Muscle layer of colon (tissue), 2 donors: ENCODE measurements at regions not wholly inside any gene's neighbourhood (a gene's known extent, or its start where the extent isn't known, plus 50 kb on each side); places are given as distances from the start of the nearest gene placed in this dataset.
"Not testable (repeated sequence)": the region's sequence is repeated elsewhere in the genome, so short reads cannot be mapped to it uniquely, and the experiment has no call there.

Experiments
- H3K27ac ChIP-seq: one replicate; pipeline ENCODE4 v1.7.0; 2013; ENCODE audit warnings: low read depth, mild to moderate bottlenecking, low read length, moderate library complexity
- H3K27me3 ChIP-seq, 2 donors: one replicate each; pipeline ENCODE4 v1.7.0; 2013; ENCODE audit warnings: low read length in 2 of 2, mild to moderate bottlenecking in 2 of 2; ENCODE audit not compliant: insufficient read depth in 2 of 2, control insufficient read depth in 1 of 2
- H3K36me3 ChIP-seq: one replicate; pipeline ENCODE4 v1.7.0; 2013; ENCODE audit warnings: mild to moderate bottlenecking, low read length; ENCODE audit not compliant: insufficient read depth
- H3K4me1 ChIP-seq: one replicate; pipeline ENCODE4 v1.7.0; 2013; ENCODE audit warnings: mild to moderate bottlenecking, low read length; ENCODE audit not compliant: insufficient read depth
- H3K4me3 ChIP-seq, 2 donors: one replicate each; pipeline ENCODE4 v1.7.0; 2013; ENCODE audit warnings: low read length in 2 of 2, low read depth in 1 of 2, mild to moderate bottlenecking in 1 of 2, moderate library complexity in 1 of 2
- H3K9ac ChIP-seq: one replicate; pipeline ENCODE4 v1.7.0; 2013; ENCODE audit warnings: low read length
- H3K9me3 ChIP-seq: one replicate; pipeline ENCODE4 v1.7.0; 2013; ENCODE audit warnings: mild to moderate bottlenecking, low read length
- donor health status: abdominal sarcoma.
- donor health status: Adenocarcinoma of cecum.

GRCh38 chr10:36538953-36539586, 586.3 kb upstream of the ANKRD30A start:
- H3K4me3 ChIP-seq: no peak overlapping the region
- no peak overlapping the region for H3K9ac ChIP-seq

GRCh38 chr10:36534471-36535002, 590.9 kb upstream of the ANKRD30A start:
- Histone ChIP-seq H3K27ac (no peak overlapping the region), H3K4me3 (no peak overlapping the region), H3K27me3 (no peaks in the 10 kb centered on the region), H3K9ac (no peak overlapping the region), H3K9me3 (no peaks in the 10 kb centered on the region), H3K36me3 (no peaks in the 10 kb centered on the region), H3K4me1 (no peaks in the 10 kb centered on the region)

More at GRCh38 chr10:36538953-36539586, 586.3 kb upstream of the ANKRD30A start:
- Histone ChIP-seq H3K27me3 (no peaks in the 10 kb centered on the region), H3K27ac (no peak overlapping the region), H3K9me3 (no peaks in the 10 kb centered on the region), H3K4me1 (no peaks in the 10 kb centered on the region), H3K36me3 (no peaks in the 10 kb centered on the region)

GRCh38 chr10:36533861-36534260, 591.5 kb upstream of the ANKRD30A start:
- Histone ChIP-seq H3K4me1 (no peaks in the 10 kb centered on the region), H3K27ac (no peak overlapping the region), H3K36me3 (no peaks in the 10 kb centered on the region), H3K9me3 (no peaks in the 10 kb centered on the region), H3K4me3 (no peak overlapping the region), H3K9ac (no peak overlapping the region), H3K27me3 (no peaks in the 10 kb centered on the region)

- Histone ChIP-seq H3K27ac (no peak overlapping the region), H3K36me3 (no peaks in the 10 kb centered on the region), H3K4me3 (no peak overlapping the region)
These were observed 592.1 kb upstream of the ANKRD30A start for GRCh38 chr10:36533316-36533715.

GRCh38 chr10:36531621-36532020, 593.8 kb upstream of the ANKRD30A start:
- Histone ChIP-seq H3K4me3 (no peak overlapping the region), H3K9me3 (no peaks in the 10 kb centered on the region), H3K27me3 (no peaks in the 10 kb centered on the region), H3K27ac (no peak overlapping the region), H3K36me3 (no peaks in the 10 kb centered on the region), H3K9ac (no peak overlapping the region), H3K4me1 (no peaks in the 10 kb centered on the region)

More at GRCh38 chr10:36533316-36533715, 592.1 kb upstream of the ANKRD30A start:
- Histone ChIP-seq H3K4me1 (no peaks in the 10 kb centered on the region), H3K27me3 (no peaks in the 10 kb centered on the region), H3K9ac (no peak overlapping the region), H3K9me3 (no peaks in the 10 kb centered on the region)

GRCh38 chr10:36526033-36526432, 599.4 kb upstream of the ANKRD30A start:
- no peaks in the 10 kb centered on the region for H3K36me3 ChIP-seq
- no peak overlapping the region for H3K27ac ChIP-seq
- no peaks in the 10 kb centered on the region for H3K9me3 ChIP-seq
- H3K4me3 ChIP-seq: no peak overlapping the region
- no peaks in the 10 kb centered on the region for H3K4me1 ChIP-seq
- H3K9ac ChIP-seq: no peak overlapping the region
- no peaks in the 10 kb centered on the region for H3K27me3 ChIP-seq

GRCh38 chr10:36524126-36524525, 601.3 kb upstream of the ANKRD30A start:
- not testable (repeated sequence) for H3K4me3 ChIP-seq, H3K27me3 ChIP-seq, H3K36me3 ChIP-seq, H3K9me3 ChIP-seq, H3K9ac ChIP-seq, H3K27ac ChIP-seq, H3K4me1 ChIP-seq

- Histone ChIP-seq H3K36me3 (no peaks in the 10 kb centered on the region), H3K27ac (no peak overlapping the region), H3K9ac (no peak overlapping the region), H3K9me3 (no peaks in the 10 kb centered on the region), H3K4me3 (no peak overlapping the region), H3K4me1 (no peaks in the 10 kb centered on the region), H3K27me3 (no peaks in the 10 kb centered on the region)
These were observed 605.5 kb upstream of the ANKRD30A start for GRCh38 chr10:36519909-36520308.

GRCh38 chr10:36516281-36516680, 609.1 kb upstream of the ANKRD30A start:
- no peak overlapping the region for H3K27ac ChIP-seq
- no peaks in the 10 kb centered on the region for H3K9me3 ChIP-seq
- no peak overlapping the region for H3K4me3 ChIP-seq
- H3K27me3 ChIP-seq: no peaks in the 10 kb centered on the region
- no peak overlapping the region for H3K9ac ChIP-seq
- no peaks in the 10 kb centered on the region for H3K36me3 ChIP-seq
- H3K4me1 ChIP-seq: no peaks in the 10 kb centered on the region

- H3K27me3 ChIP-seq: no peaks in the 10 kb centered on the region
- no peaks in the 10 kb centered on the region for H3K4me1 ChIP-seq
- no peak overlapping the region for H3K4me3 ChIP-seq
- no peak overlapping the region for H3K9ac ChIP-seq
- no peaks in the 10 kb centered on the region for H3K9me3 ChIP-seq
- no peaks in the 10 kb centered on the region for H3K36me3 ChIP-seq
- no peak overlapping the region for H3K27ac ChIP-seq
These were observed 610.1 kb upstream of the ANKRD30A start for GRCh38 chr10:36515319-36515718.

GRCh38 chr10:36507715-36508114, 617.7 kb upstream of the ANKRD30A start:
- Histone ChIP-seq H3K27me3 (no peaks in the 10 kb centered on the region), H3K9me3 (no peaks in the 10 kb centered on the region), H3K4me3 (no peak overlapping the region), H3K27ac (no peak overlapping the region), H3K4me1 (no peaks in the 10 kb centered on the region), H3K9ac (no peak overlapping the region), H3K36me3 (no peaks in the 10 kb centered on the region)
